ENCODE measurements at regions not wholly inside any gene's neighbourhood (a gene's known extent, or its start where the extent isn't known, plus 50 kb on each side); places are given as distances from the start of the nearest gene placed in this dataset.
"Not testable (repeated sequence)": the region's sequence is repeated elsewhere in the genome, so short reads cannot be mapped to it uniquely, and the experiment has no call there.

DNA sequence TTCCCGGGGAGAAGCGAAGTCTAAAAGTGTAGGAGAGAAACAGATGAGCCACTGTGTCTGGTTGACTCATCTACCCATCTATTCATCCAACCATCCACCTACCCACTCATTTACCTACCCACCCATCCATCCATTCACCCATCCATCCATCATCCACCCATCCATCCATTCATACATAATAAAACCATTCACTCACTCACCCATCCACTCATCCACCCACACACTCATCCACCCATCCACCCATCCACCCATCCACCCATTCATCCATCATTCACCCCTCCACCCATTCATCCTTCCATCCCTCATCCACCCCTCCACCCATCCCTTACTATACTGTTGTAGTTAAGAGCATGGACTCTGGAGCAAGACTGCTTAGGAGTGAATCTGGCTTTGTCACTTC is 136.4 kb upstream of the ATP2B2 start:
- TF ChIP-seq, protein P1, sequence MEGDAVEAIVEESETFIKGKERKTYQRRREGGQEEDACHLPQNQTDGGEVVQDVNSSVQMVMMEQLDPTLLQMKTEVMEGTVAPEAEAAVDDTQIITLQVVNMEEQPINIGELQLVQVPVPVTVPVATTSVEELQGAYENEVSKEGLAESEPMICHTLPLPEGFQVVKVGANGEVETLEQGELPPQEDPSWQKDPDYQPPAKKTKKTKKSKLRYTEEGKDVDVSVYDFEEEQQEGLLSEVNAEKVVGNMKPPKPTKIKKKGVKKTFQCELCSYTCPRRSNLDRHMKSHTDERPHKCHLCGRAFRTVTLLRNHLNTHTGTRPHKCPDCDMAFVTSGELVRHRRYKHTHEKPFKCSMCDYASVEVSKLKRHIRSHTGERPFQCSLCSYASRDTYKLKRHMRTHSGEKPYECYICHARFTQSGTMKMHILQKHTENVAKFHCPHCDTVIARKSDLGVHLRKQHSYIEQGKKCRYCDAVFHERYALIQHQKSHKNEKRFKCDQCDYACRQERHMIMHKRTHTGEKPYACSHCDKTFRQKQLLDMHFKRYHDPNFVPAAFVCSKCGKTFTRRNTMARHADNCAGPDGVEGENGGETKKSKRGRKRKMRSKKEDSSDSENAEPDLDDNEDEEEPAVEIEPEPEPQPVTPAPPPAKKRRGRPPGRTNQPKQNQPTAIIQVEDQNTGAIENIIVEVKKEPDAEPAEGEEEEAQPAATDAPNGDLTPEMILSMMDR (IDR thresholded peaks at IDR 0.05; ENCODE audit: low read depth, low read length, missing control alignments), result no peak
- no peak overlapping the region for H3K4me3 ChIP-seq (ENCODE audit: low read depth, low read length)
- DNase-seq (ENCODE audit: low read depth), result no peak

DNA sequence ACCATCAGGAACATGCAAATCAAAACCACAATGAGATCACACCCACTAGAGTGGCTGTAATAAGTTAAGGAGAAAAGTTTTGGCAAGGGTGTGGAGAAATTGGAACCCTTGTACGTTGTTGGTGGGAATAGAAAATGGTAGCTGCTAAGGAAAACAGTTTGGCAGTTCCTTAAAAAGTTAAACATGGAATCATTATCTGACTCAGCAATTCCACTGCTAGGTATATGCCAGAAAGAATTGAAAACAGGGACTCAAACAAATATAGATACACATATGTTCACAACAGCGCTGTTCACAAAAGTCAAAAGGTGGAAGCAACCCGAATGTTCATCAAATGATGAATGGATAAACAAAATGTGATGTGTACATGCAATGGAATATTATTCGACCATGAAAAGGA is 138.8 kb upstream of the ATP2B2 start:
- TF ChIP-seq, protein P1 (IDR thresholded peaks at IDR 0.05; ENCODE audit: low read depth, low read length, missing control alignments), result no peak
- no peak for DNase-seq (ENCODE audit: low read depth)
- H3K4me3 ChIP-seq (ENCODE audit: low read depth, low read length), result no peak overlapping the region

DNA sequence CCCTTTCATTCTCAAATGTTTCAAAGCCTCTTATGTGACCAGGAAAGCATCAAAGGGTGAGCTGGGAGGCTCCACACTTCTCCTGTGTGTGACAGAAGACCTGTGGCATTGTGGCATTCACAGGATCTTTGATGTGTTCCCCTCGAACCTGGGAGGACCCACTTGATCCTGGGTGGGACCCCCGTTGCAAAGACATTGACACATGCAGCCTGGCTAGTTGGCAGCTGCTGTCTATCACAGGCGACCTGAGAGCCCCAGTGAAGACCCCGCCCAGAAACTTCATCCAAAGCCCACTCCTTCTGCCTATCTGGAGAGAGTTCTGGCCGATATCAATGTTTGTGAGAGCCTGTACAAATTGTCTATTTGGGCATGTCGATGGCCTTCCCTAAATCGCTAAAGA is 140.4 kb upstream of the ATP2B2 start:
- H3K4me3 ChIP-seq (ENCODE audit: low read depth, low read length), result no peak overlapping the region
- DNase-seq (ENCODE audit: low read depth), result no peak
- TF ChIP-seq, protein P1 (IDR thresholded peaks at IDR 0.05; ENCODE audit: low read depth, low read length, missing control alignments), result no peak

DNA sequence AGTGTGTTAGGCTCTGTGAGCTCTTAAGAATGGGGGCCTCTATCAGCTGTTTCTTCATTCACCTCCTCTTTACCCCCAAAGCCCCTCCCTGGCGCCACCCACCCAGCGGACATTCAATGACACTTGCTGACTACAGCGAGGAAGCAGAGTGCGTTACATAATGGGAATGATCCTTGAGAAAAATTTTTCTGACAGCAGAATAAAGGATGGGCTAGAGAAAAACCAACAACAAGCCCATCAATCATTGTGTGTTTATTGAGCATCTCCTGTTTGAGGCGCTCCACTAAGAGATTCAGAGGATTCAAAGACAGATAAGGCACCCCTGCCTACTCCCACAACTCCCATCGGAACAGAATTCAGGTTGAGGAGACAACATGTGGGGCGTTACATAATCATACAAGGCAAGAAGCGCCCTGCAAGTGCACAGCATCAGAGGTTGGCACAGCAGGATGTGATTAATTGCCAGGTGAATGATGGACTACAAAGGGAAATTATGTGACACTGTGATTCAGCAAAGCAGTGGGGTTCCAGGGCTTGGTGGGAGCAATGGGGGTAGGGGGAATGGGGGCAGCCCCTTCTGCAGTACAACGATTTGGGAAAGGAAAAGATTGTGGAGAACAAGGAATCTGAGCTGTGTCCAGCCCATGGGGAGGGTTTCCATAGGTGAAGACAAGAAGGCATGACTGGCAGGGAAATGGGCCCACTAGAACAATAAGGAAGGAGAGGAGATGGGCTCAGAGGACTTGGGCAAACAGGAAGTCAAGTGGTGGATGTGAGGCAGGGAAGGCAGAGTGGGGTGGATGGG is 141.3 kb upstream of the ATP2B2 start:
- no peak overlapping the region for H3K4me3 ChIP-seq (ENCODE audit: low read depth, low read length)
- no peak for DNase-seq (ENCODE audit: low read depth)
- TF ChIP-seq, protein P1 (IDR thresholded peaks at IDR 0.05; ENCODE audit: low read depth, low read length, missing control alignments), result no peak

DNA sequence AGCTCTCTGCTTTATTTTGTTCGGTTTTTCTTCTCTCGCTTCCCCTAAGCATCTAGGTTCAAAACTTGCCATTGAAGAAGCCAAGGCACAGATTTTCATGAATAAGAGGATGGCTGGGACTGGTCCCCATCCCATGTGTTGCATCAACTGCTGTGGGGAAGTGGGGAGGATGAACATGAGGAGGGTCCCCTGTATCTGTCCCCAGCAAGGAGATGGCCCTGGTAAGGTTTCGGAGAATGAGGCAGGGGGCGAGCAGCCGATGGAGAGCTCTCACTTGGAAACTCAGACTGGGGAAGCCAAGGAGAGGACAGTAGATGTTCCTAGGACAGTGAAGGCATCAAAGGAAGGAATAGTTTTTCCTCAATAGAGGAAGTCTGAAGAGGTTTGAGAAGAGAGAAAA is 142.0 kb upstream of the ATP2B2 start:
- TF ChIP-seq, protein P1 (IDR thresholded peaks at IDR 0.05; ENCODE audit: low read depth, low read length, missing control alignments), result no peak
- DNase-seq (ENCODE audit: low read depth), result no peak
- no peak overlapping the region for H3K4me3 ChIP-seq (ENCODE audit: low read depth, low read length)

DNA sequence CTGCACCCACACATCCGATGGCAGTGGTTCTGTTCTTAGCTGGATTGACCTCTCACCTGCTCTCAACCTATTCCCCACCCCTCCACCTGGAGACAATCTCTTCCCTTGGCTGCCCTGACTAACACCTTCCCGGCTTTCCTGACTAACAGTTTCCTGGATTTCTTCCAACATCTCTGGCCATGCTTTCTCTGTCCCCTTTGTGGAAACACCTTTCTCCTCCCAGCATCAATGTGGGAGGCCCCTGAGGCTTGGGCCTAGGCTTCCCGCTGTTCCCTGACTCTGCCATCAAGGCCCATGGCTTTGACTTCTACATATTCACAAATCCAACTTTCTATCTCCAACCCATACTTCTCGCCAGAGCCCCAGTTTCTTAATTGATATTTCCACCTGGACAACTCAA is 142.8 kb upstream of the ATP2B2 start:
- no peak for DNase-seq (ENCODE audit: low read depth)
- no peak overlapping the region for H3K4me3 ChIP-seq (ENCODE audit: low read depth, low read length)
- TF ChIP-seq, protein P1 (IDR thresholded peaks at IDR 0.05; ENCODE audit: low read depth, low read length, missing control alignments), result no peak

DNA sequence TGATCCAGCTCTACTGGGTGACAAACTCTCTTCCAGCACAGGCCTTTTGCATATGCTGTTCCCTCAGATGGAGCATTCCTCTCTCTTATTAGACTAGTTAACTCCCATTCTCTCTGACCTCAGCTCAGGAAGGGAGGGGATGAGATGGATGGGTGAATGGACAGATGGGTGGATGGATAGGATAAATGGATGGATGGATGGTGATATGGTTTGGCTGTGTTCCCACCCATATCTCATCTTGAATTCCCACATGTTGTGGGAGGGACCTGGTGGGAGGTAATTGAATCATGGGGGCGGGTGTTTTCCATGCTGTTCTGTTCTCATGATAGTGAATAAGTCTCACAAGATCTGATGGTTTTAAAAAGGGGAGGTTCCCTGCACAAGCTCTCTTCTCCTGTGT is 144.1 kb upstream of the ATP2B2 start:
- not testable (repeated sequence) for H3K4me3 ChIP-seq (ENCODE audit: low read depth, low read length); DNase-seq (ENCODE audit: low read depth)

All from GM12864 (cell line).